WTC11 (cell line): ENCODE measurements at regions not wholly inside any gene's neighbourhood (a gene's known extent, or its start where the extent isn't known, plus 50 kb on each side); places are given as distances from the start of the nearest gene placed in this dataset.

Experiments
- CTCF ChIP-seq: fragments of 200-600 bp; IDR thresholded peaks from 2 replicates; pipeline ENCODE4 v1.8.0; 2022; ENCODE audit warnings: antibody characterized with exemption
- HMGXB4 ChIP-seq: sonication (generic); formaldehyde crosslinking; IDR thresholded peaks from 2 replicates; pipeline ENCODE4 v1.8.1; 2023; ENCODE audit warnings: mild to moderate bottlenecking, moderate library complexity, missing genetic modification reagents

- TF ChIP-seq HMGXB4 (CRISPR knock-in tag) (no peak), CTCF (no peak)
Observed at GRCh38 chr4:77232653-77233052, 75.6 kb downstream of the CCNG2 start.
